HG03159 (cell line): ENCODE measurements at regions not wholly inside any gene's neighbourhood (a gene's known extent, or its start where the extent isn't known, plus 50 kb on each side); places are given as distances from the start of the nearest gene placed in this dataset.
"Not testable (repeated sequence)": the region's sequence is repeated elsewhere in the genome, so short reads cannot be mapped to it uniquely, and the experiment has no call there.

Experiments used
- ATAC-seq: cut with Tn5 transposase; IDR thresholded peaks from one replicate; pipeline ENCODE4 v1.9.1; 2021; ENCODE audit warnings: mild to moderate bottlenecking, moderate library complexity; ENCODE audit not compliant: unreplicated experiment

DNA sequence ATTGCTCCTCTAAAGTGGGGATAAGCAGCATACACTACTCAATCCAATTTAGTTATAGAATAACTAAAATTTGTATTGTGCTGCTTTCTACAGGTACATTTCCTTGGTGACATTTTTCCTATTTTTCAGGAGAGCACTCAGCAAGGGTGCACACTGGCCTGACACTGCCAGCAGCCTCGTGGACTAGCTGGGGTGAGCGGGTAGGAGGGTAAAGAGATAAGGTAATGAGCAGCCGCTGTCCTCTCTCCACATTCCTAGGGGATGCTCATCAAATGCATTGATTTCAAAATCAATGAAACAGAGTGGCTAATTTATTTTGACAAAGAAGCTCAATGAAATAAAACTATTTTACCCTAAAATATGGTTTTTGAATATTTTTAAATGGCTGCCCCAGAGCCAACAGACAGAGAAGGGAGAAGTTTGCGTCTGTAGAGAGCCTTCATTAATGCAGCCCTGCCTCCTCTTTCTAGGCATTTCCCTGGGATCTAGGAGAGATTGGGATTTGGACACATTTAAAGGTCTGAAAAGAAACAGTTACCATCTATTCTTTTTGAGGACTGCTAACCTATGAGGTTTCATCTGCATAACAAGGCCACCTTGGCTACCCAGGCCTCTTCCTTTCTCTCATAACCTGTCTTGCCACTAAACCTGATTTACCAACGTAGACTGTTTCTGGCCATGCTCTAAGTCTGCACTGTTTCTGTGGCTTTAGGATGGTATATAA is 561.0 kb downstream of the IPMK start:
- no peak for ATAC-seq

DNA sequence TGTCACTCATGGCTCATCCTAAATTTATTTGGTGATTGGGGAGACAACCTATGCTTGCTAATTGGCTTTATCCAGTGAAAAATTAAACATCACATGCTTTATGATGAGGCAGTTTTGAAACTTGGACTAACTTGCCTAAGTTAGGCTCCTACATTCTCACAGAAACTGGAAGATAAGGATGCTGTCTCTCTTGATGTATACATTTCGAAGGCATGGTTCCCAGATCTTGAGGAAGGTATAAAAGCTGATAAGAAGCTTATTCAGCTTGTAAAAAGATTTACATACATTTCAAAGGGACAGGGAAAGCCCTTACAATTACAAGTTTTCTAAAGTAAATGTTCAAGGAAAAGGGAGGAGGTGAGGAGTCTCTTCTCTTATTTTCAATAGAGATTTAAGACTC is 561.7 kb downstream of the IPMK start:
- ATAC-seq, result no peak

DNA sequence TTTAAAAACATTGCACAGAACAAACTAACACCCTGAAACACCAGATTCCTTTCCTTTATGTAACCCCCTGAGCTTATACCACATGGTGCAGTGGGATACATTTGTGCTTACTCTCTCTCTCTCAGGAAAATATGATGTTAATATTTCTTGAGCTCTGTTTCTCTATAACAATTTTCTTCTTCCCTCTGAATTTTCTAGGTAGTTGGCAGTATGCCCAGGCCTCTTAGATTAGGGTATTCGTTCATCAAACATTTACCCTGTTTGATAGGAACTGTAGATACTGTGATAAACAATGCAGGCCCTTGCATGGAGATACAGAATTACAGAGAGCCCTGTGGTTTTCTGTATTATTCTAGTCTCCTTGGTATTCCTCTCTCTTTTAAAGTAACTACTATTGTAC is 567.8 kb downstream of the IPMK start:
- ATAC-seq, result no peak

DNA sequence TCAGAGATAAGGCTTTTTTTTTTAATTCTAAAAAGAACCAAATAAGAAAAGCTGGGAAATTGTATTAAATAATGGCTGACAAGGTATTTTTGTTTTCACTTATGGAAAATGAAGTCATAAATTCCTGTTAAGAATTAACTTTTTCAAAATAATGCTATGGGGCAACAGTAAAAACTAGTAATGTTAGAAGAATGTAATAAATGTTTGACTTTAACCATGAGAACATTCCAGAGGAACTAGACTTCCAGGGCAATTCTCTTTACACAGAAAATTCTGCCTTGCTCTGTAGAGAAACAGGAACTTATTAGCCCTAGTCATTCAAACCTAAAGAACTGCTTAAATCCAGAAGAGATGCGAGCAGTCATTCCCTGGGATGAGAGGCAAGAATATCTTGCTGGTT is 571.1 kb downstream of the IPMK start:
- no peak for ATAC-seq

DNA sequence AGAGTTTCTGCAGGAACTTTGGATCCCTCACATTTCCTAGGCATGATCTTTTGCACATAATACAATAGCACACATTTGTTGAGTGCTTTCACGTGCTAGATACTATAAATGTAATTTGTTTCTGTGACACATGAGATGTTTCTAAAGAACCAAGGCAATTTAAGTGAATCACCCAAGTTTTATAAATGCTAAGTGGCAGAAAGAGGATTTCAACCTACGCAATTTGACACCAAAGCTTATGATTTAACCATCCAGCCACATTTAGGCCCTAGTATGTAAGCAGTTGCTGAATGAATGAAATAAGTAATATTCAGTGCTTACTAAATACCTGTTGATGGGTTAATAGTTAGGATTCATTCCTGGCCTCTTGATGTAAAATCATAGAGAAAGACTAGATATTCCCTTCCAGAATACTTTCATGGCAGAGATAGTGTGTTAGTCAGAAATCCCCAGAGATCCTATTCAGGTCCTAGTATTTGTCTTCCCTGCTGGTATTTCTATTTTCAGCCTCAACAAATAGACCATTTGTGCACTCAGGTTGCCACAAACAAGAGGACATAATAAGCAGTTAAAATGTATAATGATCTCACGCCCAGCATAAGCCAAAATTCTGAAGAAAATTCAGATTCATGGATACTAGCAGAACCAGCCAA is 572.6 kb downstream of the IPMK start:
- no peak for ATAC-seq

DNA sequence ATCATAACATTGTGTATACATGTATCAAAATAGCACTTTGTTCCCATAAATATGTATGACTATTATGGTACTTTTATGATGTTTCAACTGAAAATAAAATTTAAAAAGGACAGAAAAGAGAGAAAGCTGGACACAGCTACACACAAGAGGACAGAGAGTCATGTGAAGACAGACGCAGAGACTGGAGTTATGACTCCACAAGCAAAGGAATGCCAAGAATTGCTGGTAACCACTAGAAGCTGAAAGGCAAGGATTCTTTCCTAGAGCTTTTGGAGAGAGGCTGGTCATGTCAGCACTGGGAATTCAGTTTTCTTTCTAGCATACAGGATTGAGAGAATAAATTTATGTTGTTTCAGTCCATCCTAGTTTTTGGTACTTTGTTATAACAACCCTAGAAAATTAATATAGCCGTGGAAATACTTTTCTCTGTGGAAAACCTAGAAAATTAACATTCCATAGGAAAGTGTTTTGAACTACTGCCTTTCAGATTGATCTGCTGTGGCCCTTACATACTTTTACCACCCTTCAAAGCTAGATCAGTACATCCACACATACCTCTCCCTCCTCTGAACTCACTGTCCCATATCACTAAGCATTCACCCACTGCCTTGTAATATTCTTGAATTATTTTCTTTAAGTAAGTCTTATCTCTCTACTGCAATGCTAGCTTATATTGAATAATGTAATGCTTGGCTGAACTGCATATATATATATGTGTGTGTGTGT is 575.3 kb downstream of the IPMK start:
- ATAC-seq, result no peak

DNA sequence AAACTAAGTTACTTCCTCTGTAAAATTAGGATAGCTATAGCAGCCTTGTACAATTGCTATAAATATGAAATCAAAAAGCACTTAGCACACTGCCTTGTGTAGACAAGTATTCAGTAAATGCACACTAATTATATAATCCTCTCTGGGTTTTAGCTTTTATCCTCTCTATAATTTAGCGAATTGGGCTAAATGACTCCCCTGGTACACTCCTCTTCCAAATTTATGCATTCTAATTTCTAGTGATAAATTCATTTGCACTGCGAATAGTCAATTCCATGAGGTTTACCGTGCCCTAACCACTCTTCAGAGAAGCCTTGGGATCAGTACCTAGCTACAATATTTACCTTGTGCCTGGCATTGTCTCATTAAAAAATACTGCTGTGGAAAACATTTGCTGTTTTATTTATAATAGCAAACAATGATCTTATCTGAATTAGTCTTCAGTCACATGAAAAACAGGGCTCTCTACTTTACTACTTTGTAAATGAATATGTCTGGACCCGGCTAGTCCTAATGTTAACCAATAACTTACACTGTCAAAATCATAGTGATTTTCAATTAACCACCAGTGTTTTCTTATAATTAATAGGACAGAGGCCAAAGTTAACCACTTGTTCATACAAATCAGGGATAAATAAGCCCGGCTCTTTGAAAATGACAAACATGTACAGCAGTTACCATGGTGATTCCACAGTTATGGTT is 577.9 kb downstream of the IPMK start:
- ATAC-seq, result no peak

DNA sequence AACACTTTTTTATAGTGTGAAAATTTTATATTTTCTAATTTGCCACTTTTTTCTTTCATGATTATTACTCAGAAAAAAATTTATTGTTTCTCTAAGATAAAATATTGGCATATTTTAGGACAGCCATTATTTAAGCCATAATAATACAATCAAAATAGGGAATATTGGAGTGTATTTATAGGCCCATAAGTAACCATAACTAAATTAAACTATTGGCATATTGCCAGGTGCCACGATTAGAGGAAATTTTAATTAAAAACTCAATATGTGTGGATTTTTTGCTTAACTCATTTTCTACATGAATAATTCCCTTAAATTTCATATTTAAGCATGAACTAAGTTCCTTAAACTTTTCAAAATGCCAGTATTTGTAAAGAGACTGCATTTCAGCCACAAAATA is 587.8 kb downstream of the IPMK start:
- ATAC-seq, result no peak

DNA sequence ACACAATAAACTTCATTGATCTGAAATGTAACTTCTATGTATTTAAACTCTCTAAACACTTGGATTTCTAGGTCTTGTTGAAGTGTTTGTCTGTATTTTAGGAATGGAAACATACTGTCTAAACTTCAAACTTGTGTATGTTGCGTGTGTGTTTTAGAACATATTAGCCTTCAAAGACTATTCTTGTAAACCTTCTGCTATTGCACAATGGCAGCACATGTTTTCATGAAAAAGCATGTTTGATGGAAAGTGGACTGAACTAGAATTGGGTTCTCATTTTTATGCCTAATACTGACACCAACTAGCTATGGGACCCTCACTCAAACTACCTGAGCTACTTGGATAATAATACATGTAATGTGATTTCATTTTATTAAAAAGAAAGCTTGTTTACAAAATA is 592.6 kb downstream of the IPMK start:
- ATAC-seq, result no peak

DNA sequence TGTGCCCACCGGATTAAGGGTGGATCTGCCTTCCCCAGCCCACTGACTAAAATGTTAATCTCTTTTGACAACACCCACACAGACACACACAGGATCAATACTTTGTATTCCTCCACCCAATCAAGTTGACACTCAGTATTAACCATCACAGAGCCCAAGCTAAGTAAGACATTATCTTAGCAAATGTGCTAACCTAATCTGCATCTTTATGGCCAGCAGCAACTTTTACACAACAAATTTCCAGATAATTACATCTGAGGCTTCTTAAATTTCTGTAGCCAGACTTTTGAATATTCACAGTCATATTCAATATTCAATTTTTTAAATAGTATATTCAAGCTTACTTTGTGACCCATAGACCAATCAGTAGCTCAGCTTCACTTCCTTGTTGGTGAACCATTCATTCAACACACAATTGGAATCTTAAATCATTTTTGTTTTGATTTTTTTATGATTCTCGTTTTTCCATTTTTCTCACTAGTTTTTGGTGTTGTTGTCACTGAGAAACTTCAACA is 594.2 kb downstream of the IPMK start:
- no peak for ATAC-seq

DNA sequence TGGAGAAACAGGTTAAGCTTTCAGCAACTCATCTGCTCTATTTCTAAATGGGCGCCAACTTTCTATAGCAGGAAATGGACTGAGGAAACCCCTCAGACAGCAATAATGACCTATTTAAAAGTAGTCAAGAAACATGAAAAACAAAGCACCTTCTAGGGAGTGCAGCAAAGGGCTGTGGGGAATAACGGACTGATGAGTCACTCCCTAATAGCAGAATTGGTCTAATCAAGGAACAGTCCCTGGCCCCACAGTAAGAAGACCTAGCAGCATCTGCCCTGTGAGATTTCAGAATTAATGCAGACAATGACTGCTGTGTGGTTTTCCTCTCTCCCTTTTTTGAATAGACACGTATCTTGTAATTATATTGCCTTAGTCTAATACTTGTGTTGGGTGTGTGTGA is 602.9 kb downstream of the IPMK start:
- no peak for ATAC-seq

DNA sequence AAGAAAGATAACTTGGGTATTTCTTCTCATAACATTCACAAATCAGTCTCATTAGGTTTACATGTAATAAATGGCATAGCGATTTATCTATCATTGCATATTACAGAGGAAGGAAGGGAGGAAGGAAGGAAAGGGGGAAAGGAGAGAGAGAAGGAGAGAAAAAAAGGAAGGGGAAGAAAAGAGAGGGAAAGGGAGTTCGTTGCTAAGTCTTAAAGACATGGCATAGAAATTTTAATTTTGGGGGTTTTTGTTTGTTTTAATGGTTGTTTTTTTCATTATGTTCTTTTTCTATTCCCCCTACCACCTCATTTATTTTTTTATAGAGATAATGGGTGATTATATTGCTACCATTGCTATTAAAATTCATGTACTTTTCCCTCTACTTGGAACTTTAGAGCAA is 604.3 kb downstream of the IPMK start:
- no peak for ATAC-seq

DNA sequence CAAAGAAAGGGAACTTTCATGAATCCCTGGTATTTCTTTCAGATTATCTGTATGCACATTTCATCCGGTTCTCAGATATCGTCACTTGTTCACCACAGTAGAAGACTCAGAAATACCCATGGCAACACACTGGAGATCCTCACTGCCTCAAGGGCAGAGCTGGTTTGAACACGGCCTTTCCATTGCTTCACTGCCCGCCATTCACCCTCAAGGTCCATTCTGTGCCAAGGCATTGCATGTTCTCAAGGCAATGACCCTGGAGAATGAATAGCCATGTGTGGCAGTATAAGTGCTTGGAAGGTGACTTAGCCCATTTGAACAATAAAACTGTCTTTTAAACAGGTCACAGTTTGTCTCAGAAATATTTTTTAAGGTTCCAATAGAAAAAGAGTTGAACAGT is 606.5 kb downstream of the IPMK start:
- no peak for ATAC-seq

DNA sequence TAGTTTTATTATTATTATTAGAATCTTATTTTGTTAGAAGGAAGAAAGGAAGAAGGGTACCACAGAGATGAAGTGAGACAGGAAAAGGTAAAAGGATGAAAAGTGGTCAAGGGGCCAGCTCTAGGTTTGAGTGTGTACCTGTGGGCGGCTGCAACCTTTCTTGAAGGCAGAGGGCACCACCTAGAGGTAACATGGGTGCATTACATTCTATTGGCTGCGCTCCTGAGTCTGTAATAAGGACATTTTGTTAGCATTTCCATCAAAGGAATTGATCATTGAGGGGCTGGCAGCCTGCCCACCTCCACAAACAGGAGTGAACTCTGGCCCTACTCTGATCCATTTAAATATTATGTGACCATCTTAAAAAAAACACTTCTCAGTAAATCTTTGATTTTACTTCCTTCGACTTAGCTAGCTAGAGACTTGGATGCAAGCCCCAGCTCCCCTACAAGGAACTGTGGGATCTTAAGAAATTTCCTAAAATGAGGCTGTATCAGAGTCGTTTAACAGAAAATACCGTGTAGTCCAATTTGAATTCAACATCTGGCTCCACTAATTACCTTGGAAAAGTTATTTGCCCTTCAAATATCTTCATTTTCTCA is 610.4 kb downstream of the IPMK start:
- peak; percentile 98 for ATAC-seq

DNA sequence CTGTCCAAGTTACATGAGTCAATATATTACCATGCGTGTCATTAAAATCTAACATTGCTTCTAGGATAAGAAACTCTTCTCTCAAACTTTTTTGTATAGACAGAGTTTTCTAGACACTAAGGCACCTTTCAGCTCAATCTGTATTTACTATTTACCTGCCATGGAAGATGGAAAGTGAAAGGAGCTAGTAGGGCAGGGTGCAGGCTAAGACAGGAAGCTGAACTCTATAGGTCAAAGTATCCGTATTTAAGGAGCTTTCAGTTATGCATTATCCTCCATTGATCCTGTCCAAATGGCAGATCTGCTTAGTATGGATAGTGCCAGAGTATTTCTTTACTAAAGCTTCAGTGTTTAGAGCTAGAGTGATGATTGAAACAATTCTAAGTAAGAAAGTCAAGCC is 612.8 kb downstream of the IPMK start:
- ATAC-seq, result no peak

DNA sequence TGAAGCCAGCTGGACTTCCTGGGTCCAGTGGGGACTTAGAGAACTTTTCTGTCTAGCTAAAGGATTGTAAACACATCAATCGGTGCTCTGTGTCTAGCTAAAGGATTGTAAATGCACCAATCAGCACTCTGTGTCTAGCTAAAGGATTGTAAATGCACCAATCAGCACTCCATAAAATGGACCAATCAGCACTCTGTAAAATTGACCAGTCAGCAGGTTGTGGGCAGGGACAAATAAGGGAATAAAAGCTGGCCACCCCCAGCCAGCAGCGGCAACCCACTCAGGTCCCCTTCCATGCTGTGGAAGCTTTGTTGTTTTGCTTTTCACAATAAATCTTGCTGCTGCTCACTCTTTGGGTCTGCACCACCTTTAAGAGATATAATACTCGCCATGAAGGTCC is 622.6 kb downstream of the IPMK start:
- ATAC-seq, result not testable (repeated sequence)

DNA sequence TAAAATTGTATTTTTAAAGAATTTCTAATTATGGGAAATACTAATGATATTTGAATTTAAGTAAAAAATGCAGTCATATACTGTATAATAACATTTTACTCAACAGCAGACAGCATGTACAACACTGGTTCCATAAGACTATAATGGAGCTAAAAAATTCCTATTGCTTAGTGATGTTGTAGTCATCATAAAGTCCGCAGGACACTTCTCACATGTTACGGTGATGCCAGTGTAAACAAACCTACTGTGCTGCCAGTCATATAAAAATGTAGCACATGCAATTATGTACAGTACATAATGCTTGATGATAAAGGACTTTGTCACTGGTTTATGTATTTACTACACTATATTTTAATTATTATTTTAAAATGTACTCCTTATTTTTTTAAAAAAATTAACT is 629.3 kb downstream of the IPMK start:
- ATAC-seq, result no peak

DNA sequence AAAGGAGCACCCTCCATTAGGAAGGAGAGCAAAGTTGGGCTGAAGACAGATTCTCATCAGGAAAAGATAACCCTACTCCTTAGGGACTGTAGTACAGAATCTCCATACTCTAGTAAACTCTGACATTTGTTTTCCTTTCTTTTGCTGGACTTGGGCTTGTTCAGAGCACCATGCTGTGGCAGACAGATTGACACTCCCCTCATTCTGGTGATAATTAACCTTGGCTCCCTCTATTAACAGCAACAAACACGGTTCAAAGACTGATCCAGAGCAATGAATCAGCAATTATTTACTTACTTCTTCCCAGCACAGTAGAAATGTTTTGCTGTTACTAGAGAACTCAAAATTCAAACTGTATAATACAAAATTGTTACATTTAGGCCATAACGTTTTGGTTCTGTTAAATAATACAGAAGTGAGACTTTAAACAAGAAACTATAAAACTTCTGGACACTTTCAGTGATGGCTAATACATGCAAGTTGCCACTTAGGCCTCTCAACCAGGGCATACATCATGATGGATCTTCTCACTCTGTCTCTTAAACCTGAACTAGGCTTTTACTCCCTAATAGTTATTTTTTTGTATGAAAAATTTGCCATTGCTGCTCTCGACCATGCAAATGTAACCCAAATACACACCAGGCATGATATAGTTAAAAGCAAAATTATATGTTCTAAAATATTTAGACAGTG is 639.0 kb downstream of the IPMK start:
- ATAC-seq, result no peak

DNA sequence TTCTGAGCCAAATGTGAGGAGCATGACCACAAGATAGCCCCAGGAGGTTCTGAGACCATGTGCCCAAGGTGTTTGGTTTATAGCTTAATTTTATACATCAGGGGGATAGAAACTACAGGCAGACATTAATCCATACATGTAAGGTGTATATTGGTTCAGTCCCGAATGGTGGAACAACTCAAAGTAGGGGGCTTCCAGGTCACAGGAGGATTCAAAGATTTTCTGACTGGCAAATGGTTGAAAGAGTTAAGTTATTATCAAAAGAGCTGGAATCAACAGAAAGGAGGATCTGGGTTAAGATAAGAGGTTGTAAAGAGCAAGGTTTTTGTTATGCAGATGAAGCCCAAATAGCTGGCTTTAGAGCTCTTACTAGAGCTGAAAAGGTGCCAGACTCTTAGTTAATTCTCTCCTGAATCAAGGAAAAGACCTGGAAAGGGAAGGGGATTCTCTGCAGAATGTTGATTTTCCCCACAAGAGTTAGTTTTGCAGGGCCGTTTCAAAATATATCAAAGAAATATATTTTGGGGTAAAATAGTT is 640.0 kb downstream of the IPMK start:
- ATAC-seq, result no peak
